Ishikawa (cell line): ENCODE measurements at regions not wholly inside any gene's neighbourhood (a gene's known extent, or its start where the extent isn't known, plus 50 kb on each side); places are given as distances from the start of the nearest gene placed in this dataset.

Experiments used
- CEBPB ChIP-seq: IDR thresholded peaks from 2 replicates; pipeline ENCODE4 v1.6.1; 2012
- CREB1 ChIP-seq: IDR thresholded peaks from 2 replicates; pipeline ENCODE4 v1.6.1; 2012; ENCODE audit warnings: low read depth
- EGR1 ChIP-seq: IDR thresholded peaks from 2 replicates; pipeline ENCODE4 v1.6.1; 2012
- EP300 ChIP-seq: IDR thresholded peaks from 2 replicates; pipeline ENCODE4 v1.6.1; 2012; ENCODE audit warnings: borderline replicate concordance
- FOXM1 ChIP-seq: IDR thresholded peaks from 2 replicates; pipeline ENCODE4 v1.6.1; 2012; ENCODE audit warnings: low read depth, borderline replicate concordance
- NFIC ChIP-seq: IDR thresholded peaks from 2 replicates; pipeline ENCODE4 v1.6.1; 2012
- RAD21 ChIP-seq: IDR thresholded peaks from 2 replicates; pipeline ENCODE4 v1.6.1; 2012; ENCODE audit warnings: low read depth
- TAF1 ChIP-seq: IDR thresholded peaks from 2 replicates; pipeline ENCODE4 v1.6.1; 2012; ENCODE audit warnings: low read depth, mild to moderate bottlenecking
- TCF12 ChIP-seq: IDR thresholded peaks from 2 replicates; pipeline ENCODE4 v1.6.1; 2012; ENCODE audit warnings: low read depth
- TEAD4 ChIP-seq: IDR thresholded peaks from 2 replicates; pipeline ENCODE4 v1.6.1; 2012
- YY1 ChIP-seq: IDR thresholded peaks from 2 replicates; pipeline ENCODE4 v1.6.1; 2012; ENCODE audit warnings: low read depth
- ZBTB7A ChIP-seq: IDR thresholded peaks from 2 replicates; pipeline ENCODE4 v1.6.1; 2012; ENCODE audit warnings: low read depth
- TF ChIP-seq, protein P1 (sequence below): IDR thresholded peaks from 2 replicates; pipeline ENCODE4 v1.6.1; 2012
- TF ChIP-seq, protein P2 (sequence below): IDR thresholded peaks from 2 replicates; pipeline ENCODE4 v1.6.1; 2012; ENCODE audit warnings: low read depth, mild to moderate bottlenecking
- TF ChIP-seq, protein P3 (sequence below): IDR thresholded peaks from 2 replicates; pipeline ENCODE4 v1.6.1; 2012

DNA sequence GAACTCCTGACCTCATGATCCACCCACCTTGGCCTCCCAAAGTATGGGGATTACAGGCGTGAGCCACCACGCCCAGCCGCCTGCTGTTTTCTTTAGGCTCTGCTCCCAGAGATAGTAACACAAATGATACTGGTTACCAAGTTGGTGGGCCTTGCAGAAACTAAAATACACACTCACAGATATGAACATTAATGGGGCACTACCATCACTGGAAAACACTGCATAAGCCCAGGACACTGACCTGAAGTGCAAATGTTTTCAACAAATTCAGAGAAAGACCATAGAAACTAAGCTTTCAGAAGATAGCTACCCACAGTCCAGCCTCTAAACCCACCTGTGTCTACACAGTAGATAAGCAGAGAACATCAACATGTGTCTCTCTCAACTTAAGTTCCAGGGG lies 180.5 kb downstream of the FCRL5 start:
- TF ChIP-seq, protein P1, sequence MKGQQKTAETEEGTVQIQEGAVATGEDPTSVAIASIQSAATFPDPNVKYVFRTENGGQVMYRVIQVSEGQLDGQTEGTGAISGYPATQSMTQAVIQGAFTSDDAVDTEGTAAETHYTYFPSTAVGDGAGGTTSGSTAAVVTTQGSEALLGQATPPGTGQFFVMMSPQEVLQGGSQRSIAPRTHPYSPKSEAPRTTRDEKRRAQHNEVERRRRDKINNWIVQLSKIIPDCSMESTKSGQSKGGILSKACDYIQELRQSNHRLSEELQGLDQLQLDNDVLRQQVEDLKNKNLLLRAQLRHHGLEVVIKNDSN = no peak
- TF ChIP-seq ZBTB7A (no peak), CEBPB (no peak), FOXM1 (no peak), TCF12 (no peak), YY1 (no peak), NFIC (no peak), TEAD4 (no peak), CREB1 (no peak), RAD21 (no peak), EP300 (no peak), TAF1 (no peak), EGR1 (no peak)
- TF ChIP-seq, protein P2, sequence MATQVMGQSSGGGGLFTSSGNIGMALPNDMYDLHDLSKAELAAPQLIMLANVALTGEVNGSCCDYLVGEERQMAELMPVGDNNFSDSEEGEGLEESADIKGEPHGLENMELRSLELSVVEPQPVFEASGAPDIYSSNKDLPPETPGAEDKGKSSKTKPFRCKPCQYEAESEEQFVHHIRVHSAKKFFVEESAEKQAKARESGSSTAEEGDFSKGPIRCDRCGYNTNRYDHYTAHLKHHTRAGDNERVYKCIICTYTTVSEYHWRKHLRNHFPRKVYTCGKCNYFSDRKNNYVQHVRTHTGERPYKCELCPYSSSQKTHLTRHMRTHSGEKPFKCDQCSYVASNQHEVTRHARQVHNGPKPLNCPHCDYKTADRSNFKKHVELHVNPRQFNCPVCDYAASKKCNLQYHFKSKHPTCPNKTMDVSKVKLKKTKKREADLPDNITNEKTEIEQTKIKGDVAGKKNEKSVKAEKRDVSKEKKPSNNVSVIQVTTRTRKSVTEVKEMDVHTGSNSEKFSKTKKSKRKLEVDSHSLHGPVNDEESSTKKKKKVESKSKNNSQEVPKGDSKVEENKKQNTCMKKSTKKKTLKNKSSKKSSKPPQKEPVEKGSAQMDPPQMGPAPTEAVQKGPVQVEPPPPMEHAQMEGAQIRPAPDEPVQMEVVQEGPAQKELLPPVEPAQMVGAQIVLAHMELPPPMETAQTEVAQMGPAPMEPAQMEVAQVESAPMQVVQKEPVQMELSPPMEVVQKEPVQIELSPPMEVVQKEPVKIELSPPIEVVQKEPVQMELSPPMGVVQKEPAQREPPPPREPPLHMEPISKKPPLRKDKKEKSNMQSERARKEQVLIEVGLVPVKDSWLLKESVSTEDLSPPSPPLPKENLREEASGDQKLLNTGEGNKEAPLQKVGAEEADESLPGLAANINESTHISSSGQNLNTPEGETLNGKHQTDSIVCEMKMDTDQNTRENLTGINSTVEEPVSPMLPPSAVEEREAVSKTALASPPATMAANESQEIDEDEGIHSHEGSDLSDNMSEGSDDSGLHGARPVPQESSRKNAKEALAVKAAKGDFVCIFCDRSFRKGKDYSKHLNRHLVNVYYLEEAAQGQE = no peak
- TF ChIP-seq, protein P3, sequence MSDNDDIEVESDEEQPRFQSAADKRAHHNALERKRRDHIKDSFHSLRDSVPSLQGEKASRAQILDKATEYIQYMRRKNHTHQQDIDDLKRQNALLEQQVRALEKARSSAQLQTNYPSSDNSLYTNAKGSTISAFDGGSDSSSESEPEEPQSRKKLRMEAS = no peak

DNA sequence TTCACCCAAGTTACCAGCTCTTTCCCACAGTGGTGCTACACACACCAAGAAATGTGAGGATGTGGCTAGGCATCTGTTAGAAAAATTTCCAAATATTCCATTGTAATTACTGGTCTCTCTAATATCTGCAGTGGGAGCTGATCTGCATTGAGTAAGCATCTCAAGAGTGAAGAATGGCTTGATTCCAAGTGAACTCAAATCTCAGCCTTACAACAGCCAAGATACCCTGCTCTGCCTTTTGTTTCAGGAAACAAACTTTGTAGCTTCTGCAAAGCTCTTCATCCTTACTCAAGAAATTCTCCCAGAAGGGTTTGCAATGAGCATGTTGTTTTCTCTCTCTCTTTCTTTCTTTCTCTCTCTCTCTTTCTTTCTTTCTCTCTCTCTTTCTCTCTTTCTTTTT lies 181.1 kb downstream of the FCRL5 start:
- no peak for TF ChIP-seq CEBPB
- TF ChIP-seq CREB1 = no peak
- no peak for TF ChIP-seq TEAD4
- TF ChIP-seq, protein P1 = no peak

DNA sequence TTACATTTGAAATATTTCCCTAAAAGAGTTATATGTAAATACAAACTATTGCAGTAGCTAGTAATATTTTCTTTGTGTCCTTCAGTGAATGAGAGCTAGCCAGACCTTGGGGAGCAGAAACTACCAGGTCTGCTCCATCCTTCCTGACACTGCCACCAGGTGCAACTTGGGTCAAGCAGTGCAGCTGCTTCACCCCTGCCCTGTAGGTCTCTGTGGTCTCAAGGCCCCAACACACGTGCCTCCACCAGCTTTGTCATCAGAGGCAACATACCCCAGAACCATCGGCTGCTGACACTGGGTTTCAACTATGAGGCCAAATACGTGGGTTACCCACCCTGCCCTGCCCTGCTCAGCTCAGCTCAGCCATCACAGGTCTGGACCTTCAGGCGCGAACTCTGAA lies 181.6 kb downstream of the FCRL5 start:
- TF ChIP-seq CEBPB (no peak), RAD21 (no peak), TAF1 (no peak), NFIC (no peak), ZBTB7A (no peak), EP300 (no peak), TCF12 (no peak), FOXM1 (no peak), EGR1 (no peak)
- TF ChIP-seq, protein P2 = no peak
- TF ChIP-seq, protein P1 = no peak
- TF ChIP-seq, protein P3 = no peak

DNA sequence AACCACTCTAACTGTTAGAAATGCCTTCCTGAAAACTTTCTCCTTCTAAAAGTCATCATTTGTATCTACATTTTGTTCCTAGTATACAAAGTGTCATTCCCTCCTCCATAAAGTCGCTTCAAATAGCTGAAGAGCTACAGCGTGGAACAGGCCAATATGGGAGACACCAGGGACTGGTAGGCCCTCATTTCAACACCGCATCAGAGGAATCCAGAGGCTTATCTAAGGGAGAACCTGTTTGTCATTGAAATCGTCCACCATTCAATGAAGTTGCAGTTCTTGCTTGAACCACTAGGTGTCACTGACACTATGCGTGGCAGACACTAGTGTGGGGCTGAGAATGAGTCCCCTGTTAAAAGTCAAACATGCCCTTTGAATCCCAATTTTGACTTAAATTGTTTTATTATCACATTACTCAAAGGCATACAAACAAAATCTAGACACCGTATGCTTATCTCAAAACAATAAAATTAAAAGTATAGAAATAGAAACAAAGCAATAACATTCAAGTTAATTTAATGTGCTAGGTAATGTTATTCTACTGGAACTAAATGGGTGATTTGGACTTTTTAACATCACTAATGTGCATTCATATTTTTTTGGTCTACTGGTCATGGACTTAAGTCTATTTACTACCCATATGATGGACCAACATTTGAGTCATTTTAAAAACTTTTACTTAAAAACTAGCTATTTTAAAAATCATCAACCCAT lies 182.3 kb downstream of the FCRL5 start:
- no peak for TF ChIP-seq CREB1
- peak; percentile 69 for TF ChIP-seq RAD21

DNA sequence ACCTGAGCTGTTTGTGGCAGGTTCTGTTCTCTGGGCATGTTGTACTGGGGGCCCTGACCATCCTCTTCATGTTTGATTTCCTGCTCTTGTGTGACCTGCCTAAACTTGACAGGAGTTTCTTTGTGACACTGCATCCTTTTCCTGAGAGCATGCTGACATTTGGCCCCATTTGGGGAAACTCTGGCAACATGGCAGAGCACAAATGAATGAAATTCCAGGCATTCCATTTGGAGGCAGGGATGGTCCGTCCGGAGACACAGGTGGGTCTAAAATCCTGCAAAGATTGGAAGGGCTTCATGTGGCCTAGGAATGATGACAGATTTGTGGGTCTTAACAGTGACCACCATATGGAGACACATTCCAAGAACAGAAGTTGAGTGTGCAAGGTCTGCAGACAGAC lies 184.0 kb downstream of the FCRL5 start:
- no peak for TF ChIP-seq TEAD4
- TF ChIP-seq CEBPB = no peak
- TF ChIP-seq FOXM1 = no peak
- TF ChIP-seq ZBTB7A = no peak
- TF ChIP-seq TCF12 = no peak
- no peak for TF ChIP-seq EP300
- TF ChIP-seq, protein P1 = no peak

DNA sequence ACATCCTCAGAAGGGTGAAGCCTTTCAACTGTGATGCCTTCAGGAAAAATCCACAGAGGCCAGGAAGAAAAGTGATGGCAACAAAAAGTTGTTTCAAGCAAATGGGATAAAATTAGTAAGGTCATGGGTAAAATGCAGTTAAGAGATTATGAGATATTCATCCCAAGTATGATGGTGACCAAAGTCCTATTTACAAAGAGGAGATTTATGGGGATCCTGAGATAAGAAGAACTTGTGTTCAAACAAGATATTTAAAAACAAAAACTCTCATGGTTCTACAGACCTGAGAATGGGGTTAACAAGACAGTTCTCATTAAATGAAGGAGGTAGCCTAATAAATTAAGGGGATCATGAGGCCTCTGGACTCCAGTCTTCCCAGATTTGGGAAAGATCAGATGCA lies 184.4 kb downstream of the FCRL5 start:
- TF ChIP-seq RAD21 = no peak
- TF ChIP-seq TEAD4 = no peak
- no peak for TF ChIP-seq EGR1
- TF ChIP-seq YY1 = no peak
- TF ChIP-seq TCF12 = no peak
- TF ChIP-seq, protein P1 = no peak
- TF ChIP-seq CEBPB = no peak
- TF ChIP-seq EP300 = no peak
- TF ChIP-seq, protein P2 = no peak
- TF ChIP-seq TAF1 = no peak
- TF ChIP-seq FOXM1 = no peak
- TF ChIP-seq CREB1 = no peak
- no peak for TF ChIP-seq ZBTB7A
- no peak for TF ChIP-seq NFIC
- TF ChIP-seq, protein P3 = no peak
